Naive B cell (primary cell): ENCODE measurements at regions not wholly inside any gene's neighbourhood (a gene's known extent, or its start where the extent isn't known, plus 50 kb on each side); places are given as distances from the start of the nearest gene placed in this dataset.

Experiments used
- ATAC-seq, 2 donors: fragments of 150-1000 bp; cut with Tn5 transposase; 2 replicates each; pipeline ENCODE4 v1.10.0; 2021; ENCODE audit warnings: low read depth in 2 of 2, mild to moderate bottlenecking in 2 of 2, moderate library complexity in 2 of 2
- DNase-seq: peaks from one replicate; pipeline ENCODE4 v3.0.0; 2022
- H3K27ac Mint-ChIP-seq, 6 donors: one replicate each; pipeline ENCODE4 v1.8.0; 2020 to 2022; ENCODE audit warnings: mild to moderate bottlenecking in 6 of 6, mixed read lengths in 6 of 6, moderate library complexity in 5 of 6, inconsistent platforms in 2 of 6
- H3K27me3 Mint-ChIP-seq, 3 donors: one replicate each; pipeline ENCODE4 v1.8.0; 2021 to 2022; ENCODE audit warnings: mixed read lengths in 3 of 3, mild to moderate bottlenecking in 1 of 3
- H3K36me3 Mint-ChIP-seq, 2 donors: one replicate each; pipeline ENCODE4 v1.8.0; 2020 to 2022; ENCODE audit warnings: mixed read lengths in 2 of 2, inconsistent platforms in 1 of 2, mild to moderate bottlenecking in 1 of 2
- H3K4me1 Mint-ChIP-seq, 3 donors: one replicate each; pipeline ENCODE4 v1.8.0; 2020 to 2022; ENCODE audit warnings: mixed read lengths in 3 of 3, inconsistent platforms in 1 of 3, mild to moderate bottlenecking in 1 of 3, moderate library complexity in 1 of 3
- H3K4me3 Mint-ChIP-seq, 8 donors: one replicate each; pipeline ENCODE4 v1.8.0; 2020 to 2022; ENCODE audit warnings: mild to moderate bottlenecking in 8 of 8, mixed read lengths in 8 of 8, moderate library complexity in 8 of 8, inconsistent platforms in 2 of 8
- H3K9me3 Mint-ChIP-seq, 7 donors: one replicate each; pipeline ENCODE4 v1.8.0; 2020 to 2022; ENCODE audit warnings: mixed read lengths in 7 of 7, mild to moderate bottlenecking in 5 of 7, inconsistent platforms in 2 of 7, moderate library complexity in 1 of 7

GRCh38 chr12:43282106-43282505 lies 269.9 kb downstream of the ADAMTS20 start:
- ATAC-seq (no peak), DNase-seq (no peak)
- Mint-ChIP-seq H3K9me3 (no peaks in the 10 kb centered on the region), H3K4me1 (peaks cover 21 to 24% (median 22%) of the 10 kb centered on the region in 3 donors), H3K27me3 (peaks cover 0 to 7% (median 0%) of the 10 kb centered on the region in 3 donors), H3K4me3 (no peak overlapping the region), H3K36me3 (no peaks in the 10 kb centered on the region), H3K27ac (no peak overlapping the region)

GRCh38 chr12:43281563-43281962 lies 270.4 kb downstream of the ADAMTS20 start:
- Mint-ChIP-seq H3K27me3 (peaks cover 0 to 2% (median 0%) of the 10 kb centered on the region in 3 donors), H3K4me1 (peaks cover 22 to 25% (median 24%) of the 10 kb centered on the region in 3 donors), H3K4me3 (no peak overlapping the region), H3K9me3 (no peaks in the 10 kb centered on the region), H3K27ac (peak overlapping the region in 3 of 6 donors; percentile 47 to 87 (median 57)), H3K36me3 (no peaks in the 10 kb centered on the region)
- ATAC-seq, result no peak
- no peak for DNase-seq

- peak overlapping the region in 2 of 6 donors; percentile 2 to 22 for H3K27ac Mint-ChIP-seq
- H3K4me3 Mint-ChIP-seq, result peak overlapping the region in 7 of 8 donors; percentile 1 to 63 (median 48)
- H3K9me3 Mint-ChIP-seq, result peaks cover 0 to 5% (median 0%) of the 10 kb centered on the region in 7 donors
- peaks cover 22 to 44% (median 38%) of the 10 kb centered on the region in 3 donors for H3K4me1 Mint-ChIP-seq
- no peak for ATAC-seq
- no peaks in the 10 kb centered on the region for H3K27me3 Mint-ChIP-seq
- no peaks in the 10 kb centered on the region for H3K36me3 Mint-ChIP-seq
- no peak for DNase-seq
These were observed 273.5 kb downstream of the ADAMTS20 start for GRCh38 chr12:43278541-43278832.

GRCh38 chr12:43277651-43278540 lies 274.1 kb downstream of the ADAMTS20 start:
- Mint-ChIP-seq H3K4me1 (peaks cover 22 to 44% (median 39%) of the 10 kb centered on the region in 3 donors), H3K27me3 (no peaks in the 10 kb centered on the region), H3K4me3 (peak overlapping the region in 7 of 8 donors; percentile 10 to 63 (median 48)), H3K27ac (peak overlapping the region in 5 of 6 donors; percentile 2 to 41 (median 24)), H3K9me3 (peaks cover 0 to 5% (median 0%) of the 10 kb centered on the region in 7 donors), H3K36me3 (no peaks in the 10 kb centered on the region)
- peak; percentile 32 for DNase-seq
- peak; percentile 67 to 74 for ATAC-seq

GRCh38 chr12:43273467-43273866 lies 278.5 kb downstream of the ADAMTS20 start:
- Mint-ChIP-seq H3K4me3 (no peak overlapping the region), H3K27me3 (no peaks in the 10 kb centered on the region), H3K9me3 (peaks cover 0 to 5% (median 0%) of the 10 kb centered on the region in 7 donors), H3K4me1 (peaks cover 10 to 45% (median 43%) of the 10 kb centered on the region in 3 donors), H3K36me3 (no peaks in the 10 kb centered on the region), H3K27ac (no peak overlapping the region)
- DNase-seq (no peak), ATAC-seq (no peak)

GRCh38 chr12:43271659-43272058 lies 280.3 kb downstream of the ADAMTS20 start:
- ATAC-seq (no peak), DNase-seq (no peak)
- no peaks in the 10 kb centered on the region for H3K36me3 Mint-ChIP-seq
- peaks cover 0 to 30% (median 30%) of the 10 kb centered on the region in 3 donors for H3K4me1 Mint-ChIP-seq
- H3K27ac Mint-ChIP-seq, result peak overlapping the region in 4 of 6 donors; percentile 17 to 92 (median 56)
- H3K27me3 Mint-ChIP-seq, result no peaks in the 10 kb centered on the region
- H3K4me3 Mint-ChIP-seq, result peak overlapping the region in 1 of 8 donors; percentile 63
- H3K9me3 Mint-ChIP-seq, result peaks cover 0 to 5% (median 0%) of the 10 kb centered on the region in 7 donors

- ATAC-seq (no peak), DNase-seq (no peak)
- H3K4me3 Mint-ChIP-seq, result no peak overlapping the region
- H3K4me1 Mint-ChIP-seq, result peaks cover 0 to 15% (median 10%) of the 10 kb centered on the region in 3 donors
- H3K36me3 Mint-ChIP-seq, result no peaks in the 10 kb centered on the region
- H3K27me3 Mint-ChIP-seq, result peaks cover 0 to 6% (median 0%) of the 10 kb centered on the region in 3 donors
- no peaks in the 10 kb centered on the region for H3K9me3 Mint-ChIP-seq
- H3K27ac Mint-ChIP-seq, result no peak overlapping the region
These were observed 284.2 kb downstream of the ADAMTS20 start for GRCh38 chr12:43267818-43268217.

GRCh38 chr12:43261701-43262100 lies 290.3 kb downstream of the ADAMTS20 start:
- ATAC-seq, result no peak
- H3K36me3 Mint-ChIP-seq, result no peaks in the 10 kb centered on the region
- no peaks in the 10 kb centered on the region for H3K9me3 Mint-ChIP-seq

GRCh38 chr12:43255522-43256111 lies 296.4 kb downstream of the ADAMTS20 start:
- DNase-seq (no peak), ATAC-seq (no peak)
- Mint-ChIP-seq H3K27ac (no peak overlapping the region), H3K9me3 (peaks cover 0 to 1% (median 0%) of the 10 kb centered on the region in 7 donors), H3K36me3 (no peaks in the 10 kb centered on the region), H3K4me3 (no peak overlapping the region), H3K27me3 (peaks cover 5 to 17% (median 9%) of the 10 kb centered on the region in 3 donors), H3K4me1 (no peaks in the 10 kb centered on the region)

More at GRCh38 chr12:43261701-43262100, 290.3 kb downstream of the ADAMTS20 start:
- H3K27ac Mint-ChIP-seq, result no peak overlapping the region
- peaks cover 0 to 18% (median 4%) of the 10 kb centered on the region in 3 donors for H3K27me3 Mint-ChIP-seq
- H3K4me3 Mint-ChIP-seq, result no peak overlapping the region
- H3K4me1 Mint-ChIP-seq, result no peaks in the 10 kb centered on the region
- no peak for DNase-seq

- Mint-ChIP-seq H3K4me1 (no peaks in the 10 kb centered on the region), H3K27me3 (peaks cover 5 to 9% (median 8%) of the 10 kb centered on the region in 3 donors), H3K27ac (no peak overlapping the region), H3K36me3 (no peaks in the 10 kb centered on the region), H3K9me3 (peaks cover 0 to 1% (median 0%) of the 10 kb centered on the region in 7 donors), H3K4me3 (no peak overlapping the region)
- DNase-seq, result no peak
- ATAC-seq, result no peak
These were observed 299.4 kb downstream of the ADAMTS20 start for GRCh38 chr12:43252585-43252984.

- Mint-ChIP-seq H3K27me3 (peaks cover 5 to 15% (median 9%) of the 10 kb centered on the region in 3 donors), H3K4me1 (no peaks in the 10 kb centered on the region), H3K9me3 (no peaks in the 10 kb centered on the region), H3K36me3 (no peaks in the 10 kb centered on the region), H3K27ac (peak overlapping the region in 1 of 6 donors; percentile 36), H3K4me3 (no peak overlapping the region)
- ATAC-seq (no peak), DNase-seq (no peak)
These were observed 306.1 kb downstream of the ADAMTS20 start for GRCh38 chr12:43245947-43246346.

- no peaks in the 10 kb centered on the region for H3K9me3 Mint-ChIP-seq
- no peak overlapping the region for H3K4me3 Mint-ChIP-seq
- H3K4me1 Mint-ChIP-seq, result peaks cover 0 to 3% (median 0%) of the 10 kb centered on the region in 3 donors
- ATAC-seq (no peak), DNase-seq (no peak)
- no peaks in the 10 kb centered on the region for H3K36me3 Mint-ChIP-seq
- H3K27me3 Mint-ChIP-seq, result peaks cover 7 to 15% (median 15%) of the 10 kb centered on the region in 3 donors
- H3K27ac Mint-ChIP-seq, result no peak overlapping the region
These were observed 310.0 kb downstream of the ADAMTS20 start for GRCh38 chr12:43241986-43242385.

GRCh38 chr12:43238281-43238680 lies 313.7 kb downstream of the ADAMTS20 start:
- H3K27ac Mint-ChIP-seq, result no peak overlapping the region
- peaks cover 0 to 9% (median 4%) of the 10 kb centered on the region in 3 donors for H3K27me3 Mint-ChIP-seq
- H3K9me3 Mint-ChIP-seq, result peaks cover 0 to 2% (median 0%) of the 10 kb centered on the region in 7 donors
- ATAC-seq (no peak), DNase-seq (no peak)
- peaks cover 0 to 5% (median 0%) of the 10 kb centered on the region in 3 donors for H3K4me1 Mint-ChIP-seq
- H3K36me3 Mint-ChIP-seq, result no peaks in the 10 kb centered on the region
- no peak overlapping the region for H3K4me3 Mint-ChIP-seq
